Astrocyte of the spinal cord (primary cell): ENCODE measurements at regions not wholly inside any gene's neighbourhood (a gene's known extent, or its start where the extent isn't known, plus 50 kb on each side); places are given as distances from the start of the nearest gene placed in this dataset.

ENCODE experiments used
- DNase-seq: peaks from one replicate; pipeline ENCODE4 v3.0.0; 2011; ENCODE audit warnings: low read depth, low spot score
- H3K4me3 ChIP-seq: 2 replicates; pipeline ENCODE4 v1.5.1; 2011; ENCODE audit warnings: low read depth, mild to moderate bottlenecking, low read length, moderate library complexity
- in situ Hi-C: cut with HindIII; loops from 2 replicates; pipeline ENCODE4 v1.10.0; 2017; ENCODE audit warnings: low sequenced_read_pairs
- TF ChIP-seq, protein P1 (sequence below): IDR thresholded peaks from 2 replicates; pipeline ENCODE4 v1.5.1; 2012; ENCODE audit warnings: low read depth, mild to moderate bottlenecking, low read length, inconsistent platforms

DNA sequence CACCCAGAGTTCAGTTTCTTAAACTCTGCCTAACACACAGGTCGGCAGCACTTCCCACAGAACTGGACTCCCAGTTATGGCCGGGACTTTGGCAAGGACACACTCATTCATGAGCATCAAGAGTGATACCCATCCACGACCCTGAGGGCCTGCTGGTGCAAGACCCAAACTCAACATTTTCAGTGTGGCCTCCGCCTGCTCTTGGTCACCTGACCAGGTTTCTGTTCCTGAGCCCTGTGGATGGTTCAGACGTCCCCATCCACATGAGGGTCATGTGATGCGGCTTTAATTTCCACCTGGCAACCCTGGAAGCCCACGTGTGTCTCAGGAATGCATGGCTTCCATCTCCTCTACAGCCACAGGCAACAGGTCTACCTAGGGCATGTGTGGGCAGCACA lies 245.3 kb downstream of the DLL1 start:
- H3K4me3 ChIP-seq: no peak overlapping the region
- in situ Hi-C loops: no loop called here
- TF ChIP-seq, protein P1, sequence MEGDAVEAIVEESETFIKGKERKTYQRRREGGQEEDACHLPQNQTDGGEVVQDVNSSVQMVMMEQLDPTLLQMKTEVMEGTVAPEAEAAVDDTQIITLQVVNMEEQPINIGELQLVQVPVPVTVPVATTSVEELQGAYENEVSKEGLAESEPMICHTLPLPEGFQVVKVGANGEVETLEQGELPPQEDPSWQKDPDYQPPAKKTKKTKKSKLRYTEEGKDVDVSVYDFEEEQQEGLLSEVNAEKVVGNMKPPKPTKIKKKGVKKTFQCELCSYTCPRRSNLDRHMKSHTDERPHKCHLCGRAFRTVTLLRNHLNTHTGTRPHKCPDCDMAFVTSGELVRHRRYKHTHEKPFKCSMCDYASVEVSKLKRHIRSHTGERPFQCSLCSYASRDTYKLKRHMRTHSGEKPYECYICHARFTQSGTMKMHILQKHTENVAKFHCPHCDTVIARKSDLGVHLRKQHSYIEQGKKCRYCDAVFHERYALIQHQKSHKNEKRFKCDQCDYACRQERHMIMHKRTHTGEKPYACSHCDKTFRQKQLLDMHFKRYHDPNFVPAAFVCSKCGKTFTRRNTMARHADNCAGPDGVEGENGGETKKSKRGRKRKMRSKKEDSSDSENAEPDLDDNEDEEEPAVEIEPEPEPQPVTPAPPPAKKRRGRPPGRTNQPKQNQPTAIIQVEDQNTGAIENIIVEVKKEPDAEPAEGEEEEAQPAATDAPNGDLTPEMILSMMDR: no peak
- DNase-seq: no peak

DNA sequence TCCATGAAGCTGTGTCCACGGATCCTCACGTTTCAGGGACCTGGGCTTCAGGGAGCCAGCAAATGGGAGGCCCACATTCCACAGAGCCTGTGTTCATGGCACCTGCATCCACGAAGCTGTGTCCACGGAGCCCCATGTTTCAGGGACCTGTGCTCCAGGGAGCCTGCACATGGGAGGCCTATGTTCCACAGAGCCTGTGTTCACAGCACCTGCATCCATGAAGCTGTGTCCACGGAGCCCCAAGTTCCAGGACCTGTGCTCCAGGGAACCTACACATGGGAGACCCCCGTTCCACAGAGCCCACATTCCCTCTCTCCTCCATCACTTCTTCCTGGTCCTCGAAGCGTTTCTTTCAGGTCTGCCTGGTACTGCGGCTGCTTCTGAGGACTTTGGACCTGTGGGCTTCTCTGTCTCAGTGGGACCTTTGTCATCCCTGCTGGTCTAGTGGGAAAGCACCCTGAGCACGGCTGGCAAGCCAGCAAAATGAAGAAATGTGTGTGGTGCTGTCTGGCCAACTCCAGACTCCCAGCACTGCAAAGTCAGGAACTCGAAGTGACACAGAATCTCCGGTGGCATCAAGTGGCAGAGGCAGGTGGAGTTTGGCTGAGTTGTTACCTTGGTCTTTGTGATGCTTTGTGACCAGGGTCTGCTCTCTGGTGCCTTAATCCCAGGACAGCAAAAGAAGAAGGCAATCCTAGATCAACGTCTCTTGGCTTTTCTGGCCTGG lies 245.9 kb downstream of the DLL1 start:
- no peak for DNase-seq
- TF ChIP-seq, protein P1: no peak
- H3K4me3 ChIP-seq: no peak overlapping the region
- in situ Hi-C loops: no loop called here

DNA sequence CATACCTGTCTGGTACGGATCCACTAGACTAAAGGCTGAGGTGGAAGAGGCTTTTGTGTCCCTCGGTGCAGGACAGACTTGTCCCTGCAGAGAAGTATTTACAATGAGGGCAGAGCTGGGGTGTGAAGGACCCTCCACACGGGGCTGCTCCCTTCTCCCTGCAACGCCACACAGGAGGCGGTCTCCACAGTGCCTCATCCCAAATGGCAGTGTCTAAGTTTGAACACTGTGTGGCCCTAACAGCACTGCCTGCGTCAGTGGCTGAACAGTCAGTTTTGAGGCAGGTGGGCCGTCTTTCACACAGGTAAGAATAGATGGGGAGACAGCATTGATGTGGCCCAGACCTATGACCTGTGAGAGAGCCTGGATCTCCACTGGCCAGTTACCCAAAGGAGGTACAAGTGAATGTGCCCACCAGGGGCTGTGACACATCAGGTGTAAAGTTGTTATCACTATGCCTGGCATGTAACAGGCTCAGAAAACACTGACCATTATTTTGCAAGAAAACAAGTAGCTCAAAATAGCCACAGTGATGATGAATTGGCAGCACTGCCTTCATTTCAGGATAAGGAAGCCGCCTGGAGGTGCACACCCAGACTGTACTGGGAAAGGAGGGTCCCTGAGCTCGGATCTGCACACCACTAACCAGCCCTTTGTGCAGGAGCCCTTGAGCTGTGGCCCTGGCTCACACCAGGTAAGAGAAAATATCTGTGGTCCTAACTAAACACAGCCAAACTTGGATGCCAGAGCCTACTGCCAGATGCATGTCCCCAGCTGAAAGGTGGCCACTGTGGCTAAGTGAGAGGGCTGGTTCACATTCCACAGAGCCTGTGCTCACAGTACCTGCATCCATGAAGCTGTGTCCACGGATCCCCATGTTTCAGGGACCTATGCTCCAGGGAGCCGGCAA lies 246.7 kb downstream of the DLL1 start:
- in situ Hi-C loops: no loop called here
- TF ChIP-seq, protein P1: no peak
- DNase-seq: no peak
- no peak overlapping the region for H3K4me3 ChIP-seq

DNA sequence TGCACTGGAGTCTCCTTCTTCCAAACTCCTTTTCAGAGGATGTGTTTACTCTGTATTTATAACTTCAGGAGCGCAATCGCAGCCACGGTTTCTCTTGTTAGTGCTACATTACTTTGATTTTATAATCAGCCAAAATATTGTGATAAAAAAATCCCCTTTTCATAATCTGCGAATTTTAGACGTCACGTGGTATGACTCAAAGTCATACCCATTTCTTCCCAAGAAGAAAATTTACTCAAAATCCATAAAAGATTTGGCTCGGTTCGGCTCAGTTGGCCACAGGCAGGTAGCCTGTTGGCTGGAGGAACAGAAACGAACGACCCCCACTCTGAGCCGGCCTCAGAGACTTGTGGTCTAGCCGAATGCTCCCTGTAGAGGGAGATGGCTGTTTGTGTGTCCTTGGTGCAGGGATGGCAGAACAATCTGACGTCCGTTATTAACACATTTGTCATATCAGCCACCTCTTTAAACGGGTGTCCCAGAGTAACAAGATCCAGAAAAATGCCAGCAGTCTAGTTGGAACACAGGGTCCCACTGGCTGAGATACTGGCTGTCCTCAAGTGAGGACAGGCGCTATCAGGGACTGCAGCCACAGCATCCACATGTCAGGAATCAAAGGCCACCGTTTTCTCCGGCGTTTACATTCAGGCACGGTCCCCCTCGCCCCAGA lies 247.6 kb downstream of the DLL1 start:
- TF ChIP-seq, protein P1: no peak
- in situ Hi-C loops: no loop called here
- no peak overlapping the region for H3K4me3 ChIP-seq
- no peak for DNase-seq

DNA sequence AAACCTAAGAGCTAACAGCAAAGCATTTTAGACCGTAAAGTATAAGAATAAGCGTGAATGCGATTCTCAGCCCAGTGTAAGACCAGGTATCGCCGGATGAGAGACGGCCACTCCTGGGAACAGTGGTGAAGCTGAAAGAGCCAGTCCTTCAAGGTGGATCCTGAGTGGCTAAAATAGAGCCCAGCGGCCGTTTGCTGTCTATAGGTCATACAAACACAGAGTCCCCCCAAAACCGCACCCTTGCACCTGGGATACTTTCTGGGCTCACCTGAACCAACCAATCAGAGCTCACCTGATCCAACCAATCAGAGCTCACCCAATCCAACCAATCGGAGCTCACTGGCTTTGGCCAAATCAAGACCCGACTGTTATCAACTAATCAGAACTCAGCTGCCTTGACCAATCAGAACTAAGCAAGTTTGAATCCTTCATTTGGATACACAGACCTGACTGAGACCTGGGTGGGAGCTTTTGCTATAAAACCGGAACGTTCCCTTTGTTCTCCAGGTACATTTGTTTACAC lies 248.2 kb downstream of the DLL1 start:
- TF ChIP-seq, protein P1: no peak
- no peak for DNase-seq
- no peak overlapping the region for H3K4me3 ChIP-seq
- in situ Hi-C loops: no loop called here

DNA sequence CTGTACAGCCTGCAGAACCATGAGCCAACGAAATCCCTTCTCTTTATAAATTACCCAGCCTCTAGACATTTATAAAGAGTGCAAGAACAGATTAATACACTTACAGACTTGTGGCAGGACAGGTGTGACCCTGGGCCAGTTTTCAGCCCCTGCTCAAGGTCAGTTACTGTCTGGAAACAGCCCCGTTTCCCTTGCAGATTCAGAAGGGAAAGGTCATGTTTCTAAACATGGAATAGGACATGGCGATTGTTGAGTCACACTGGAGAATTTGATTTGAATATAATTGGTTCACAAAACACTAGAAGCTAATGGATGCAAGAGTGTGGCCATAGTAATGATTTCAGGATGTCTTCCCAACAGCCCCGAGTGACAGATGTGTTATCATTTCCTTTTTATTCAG lies 248.8 kb downstream of the DLL1 start:
- in situ Hi-C loops: no loop called here
- no peak for DNase-seq
- H3K4me3 ChIP-seq: no peak overlapping the region
- TF ChIP-seq, protein P1: no peak
